Common myeloid progenitor, CD34-positive (primary cell): ENCODE measurements at regions not wholly inside any gene's neighbourhood (a gene's known extent, or its start where the extent isn't known, plus 50 kb on each side); places are given as distances from the start of the nearest gene placed in this dataset.

ENCODE experiments used
- CTCF ChIA-PET: fragments of 350-600 bp; sonication (Branson Sonifier 250); formaldehyde crosslinking; loops from one replicate; lab custom pipeline; 2021; ENCODE audit warnings: antibody characterized with exemption; lab: Charles Lee
- POLR2A ChIA-PET: fragments of 350-600 bp; sonication (Branson Sonifier 250); formaldehyde crosslinking; loops from one replicate; lab custom pipeline; 2021; ENCODE audit warnings: antibody characterized with exemption; lab: Charles Lee
- DNase-seq, 3 donors: peaks; one replicate each; pipeline versions ENCODE4 v3.0.0 to v3.0.0-alpha.2; 2013
- H3K27ac ChIP-seq, 2 experiments: 1 replicate in 1 of 2; 2 replicates in 1 of 2; pipeline ENCODE4 v1.7.0; 2013; ENCODE audit warnings: inconsistent platforms in 2 of 2, low read length in 2 of 2, mild to moderate bottlenecking in 2 of 2, low read depth in 1 of 2, moderate library complexity in 1 of 2; ENCODE audit not compliant: severe bottlenecking in 2 of 2, insufficient read depth in 1 of 2, poor library complexity in 1 of 2
- H3K27me3 ChIP-seq, 5 experiments: replicated peaks in 2 of 5; 1 replicate in 3 of 5; 2 replicates in 2 of 5; pipeline versions ENCODE4 v1.6.1 to v1.7.0; 2013; ENCODE audit warnings: low read length in 4 of 5, mild to moderate bottlenecking in 2 of 5, moderate library complexity in 2 of 5, inconsistent platforms in 1 of 5; ENCODE audit not compliant: insufficient read depth in 5 of 5, control insufficient read depth in 4 of 5
- H3K36me3 ChIP-seq, 4 experiments: 1 replicate in 2 of 4; 2 replicates in 2 of 4; pipeline versions ENCODE4 v1.6.1 to v1.7.0; 2013; ENCODE audit warnings: low read length in 3 of 4, control low read depth in 1 of 4, mild to moderate bottlenecking in 1 of 4; ENCODE audit not compliant: control insufficient read depth in 4 of 4, insufficient read depth in 4 of 4
- H3K4me1 ChIP-seq, 4 experiments: 1 replicate in 3 of 4; 2 replicates in 1 of 4; pipeline versions ENCODE4 v1.6.1 to v1.7.1; 2013; ENCODE audit warnings: low read length in 3 of 4, mild to moderate bottlenecking in 3 of 4, control low read depth in 1 of 4, inconsistent platforms in 1 of 4, moderate library complexity in 1 of 4; ENCODE audit not compliant: control insufficient read depth in 4 of 4, insufficient read depth in 4 of 4; ENCODE audit errors: control extremely low read depth in 1 of 4
- H3K4me3 ChIP-seq, 7 experiments: 1 replicate in 4 of 7; 2 replicates in 3 of 7; pipeline versions ENCODE4 v1.5.1 to v1.7.0; 2013; ENCODE audit warnings: mild to moderate bottlenecking in 7 of 7, low read length in 6 of 7, moderate library complexity in 6 of 7, inconsistent platforms in 2 of 7, low read depth in 2 of 7, control low read depth in 1 of 7; ENCODE audit not compliant: insufficient read depth in 4 of 7, control insufficient read depth in 1 of 7; ENCODE audit errors: extremely low read depth in 1 of 7
- H3K9me3 ChIP-seq, 5 experiments: 1 replicate in 4 of 5; 2 replicates in 1 of 5; pipeline versions ENCODE4 v1.6.1 to v1.7.1; 2013; ENCODE audit warnings: low read length in 4 of 5, mild to moderate bottlenecking in 2 of 5, inconsistent platforms in 1 of 5, low read depth in 1 of 5, moderate library complexity in 1 of 5; ENCODE audit not compliant: control insufficient read depth in 4 of 5, insufficient read depth in 2 of 5; ENCODE audit errors: control extremely low read depth in 1 of 5
- WGBS: methylation state at CpG from one replicate; pipeline ENCODE4 v1.1.5; 2013; ENCODE audit not compliant: insufficient coverage; 5-methylcytosine and 5-hydroxymethylcytosine counted together

GRCh38 chr2:215548714-215549113 lies 112.8 kb upstream of the FN1 start:
- H3K4me3 ChIP-seq, result no peak overlapping the region
- no peak overlapping the region for H3K27ac ChIP-seq
- no peak for DNase-seq
- 100% methylated on average over 1 of the region's 2 CpGs for WGBS
- ChIA-PET CTCF (no interaction called here), POLR2A (no interaction called here)
- no peaks in the 10 kb centered on the region for H3K36me3 ChIP-seq
- no peaks in the 10 kb centered on the region for H3K27me3 ChIP-seq
- H3K9me3 ChIP-seq, result no peaks in the 10 kb centered on the region
- no peaks in the 10 kb centered on the region for H3K4me1 ChIP-seq

GRCh38 chr2:215542690-215543089 lies 106.8 kb upstream of the FN1 start:
- Histone ChIP-seq H3K27me3 (no peaks in the 10 kb centered on the region), H3K27ac (no peak overlapping the region), H3K4me1 (no peaks in the 10 kb centered on the region), H3K4me3 (no peak overlapping the region), H3K36me3 (no peaks in the 10 kb centered on the region), H3K9me3 (no peaks in the 10 kb centered on the region)
- ChIA-PET POLR2A (no interaction called here), CTCF (no interaction called here)
- DNase-seq, result no peak

- ChIA-PET CTCF (no interaction called here), POLR2A (no interaction called here)
- Histone ChIP-seq H3K27me3 (no peaks in the 10 kb centered on the region), H3K9me3 (no peaks in the 10 kb centered on the region), H3K4me1 (no peaks in the 10 kb centered on the region), H3K4me3 (no peak overlapping the region), H3K27ac (no peak overlapping the region), H3K36me3 (no peaks in the 10 kb centered on the region)
- no peak for DNase-seq
- no CpG with 5 or more reads among the region's 1 CpG for WGBS
Observed at GRCh38 chr2:215540658-215541057, 104.8 kb upstream of the FN1 start.

- no peaks in the 10 kb centered on the region for H3K4me1 ChIP-seq
- H3K4me3 ChIP-seq, result no peak overlapping the region
- H3K9me3 ChIP-seq, result peaks cover 0 to 5% (median 2%) of the 10 kb centered on the region in 5 experiments
- CTCF ChIA-PET, result interaction anchor here (1.2 kb wide), 1 partner anchor 11 kb away, joined by 3 read pairs; no protein-coding TSS in a partner anchor
- H3K27ac ChIP-seq, result no peak overlapping the region
- POLR2A ChIA-PET, result no interaction called here
- 90% methylated on average over 1 of the region's 2 CpGs for WGBS
- no peaks in the 10 kb centered on the region for H3K27me3 ChIP-seq
- no peaks in the 10 kb centered on the region for H3K36me3 ChIP-seq
- no peak for DNase-seq
Observed at GRCh38 chr2:215537611-215538010, 101.7 kb upstream of the FN1 start.

GRCh38 chr2:215536510-215536909 lies 100.6 kb upstream of the FN1 start:
- WGBS, result 95% methylated on average over 3 of the region's 5 CpGs
- no peak overlapping the region for H3K4me3 ChIP-seq
- H3K27me3 ChIP-seq, result no peaks in the 10 kb centered on the region
- ChIA-PET POLR2A (no interaction called here), CTCF (interaction anchor here (0.7 to 1.2 kb wide), 2 partner anchors 10 to 30 kb away, joined by 3 read pairs; no protein-coding TSS in a partner anchor)
- H3K27ac ChIP-seq, result no peak overlapping the region
- no peak for DNase-seq
- H3K36me3 ChIP-seq, result no peaks in the 10 kb centered on the region
- no peaks in the 10 kb centered on the region for H3K4me1 ChIP-seq
- H3K9me3 ChIP-seq, result peaks cover 0 to 5% (median 2%) of the 10 kb centered on the region in 5 experiments

- no peaks in the 10 kb centered on the region for H3K4me1 ChIP-seq
- peaks cover 0 to 5% (median 2%) of the 10 kb centered on the region in 5 experiments for H3K9me3 ChIP-seq
- ChIA-PET POLR2A (no interaction called here), CTCF (interaction anchor here (0.7 kb wide), 1 partner anchor 31 kb away, joined by 3 read pairs; no protein-coding TSS in a partner anchor)
- no peak for DNase-seq
- no peaks in the 10 kb centered on the region for H3K27me3 ChIP-seq
- no CpG with 5 or more reads among the region's 1 CpG for WGBS
- H3K27ac ChIP-seq, result no peak overlapping the region
- H3K4me3 ChIP-seq, result no peak overlapping the region
- no peaks in the 10 kb centered on the region for H3K36me3 ChIP-seq
Observed at GRCh38 chr2:215535741-215536140, 99.9 kb upstream of the FN1 start.

- ChIA-PET POLR2A (no interaction called here), CTCF (no interaction called here)
- Histone ChIP-seq H3K9me3 (peaks cover 0 to 5% (median 2%) of the 10 kb centered on the region in 5 experiments), H3K27ac (no peak overlapping the region), H3K36me3 (no peaks in the 10 kb centered on the region), H3K27me3 (no peaks in the 10 kb centered on the region), H3K4me1 (no peaks in the 10 kb centered on the region), H3K4me3 (no peak overlapping the region)
- DNase-seq, result no peak
- 100% methylated on average over 3 of the region's 3 CpGs for WGBS
Observed at GRCh38 chr2:215535125-215535668, 99.3 kb upstream of the FN1 start.
